Calu3 (cell line): ENCODE measurements at regions not wholly inside any gene's neighbourhood (a gene's known extent, or its start where the extent isn't known, plus 50 kb on each side); places are given as distances from the start of the nearest gene placed in this dataset.

Experiments
- BruUV-seq: library from RNA; stranded (reverse); fragments of 400-500 nt; replicated peaks from 2 replicates; lab custom pipeline; 2021; lab: Mats Ljungman, UMichigan
- CTCF ChIA-PET: fragments of 300-600 bp; sonication (Branson Sonifier 250); formaldehyde crosslinking; loops from one replicate; lab custom pipeline; 2022; ENCODE audit warnings: antibody characterized with exemption; lab: Charles Lee
- DNase-seq: peaks from one replicate; pipeline ENCODE4 v3.0.0; 2022
- H3K27ac Mint-ChIP-seq: one replicate; pipeline ENCODE4 v1.8.0; 2022; ENCODE audit warnings: mixed read lengths; ENCODE audit not compliant: unreplicated experiment
- H3K27me3 Mint-ChIP-seq: one replicate; pipeline ENCODE4 v1.8.0; 2022; ENCODE audit warnings: mixed read lengths; ENCODE audit not compliant: unreplicated experiment
- H3K36me3 Mint-ChIP-seq: one replicate; pipeline ENCODE4 v1.8.0; 2022; ENCODE audit warnings: mild to moderate bottlenecking, moderate library complexity, mixed read lengths; ENCODE audit not compliant: insufficient read depth, unreplicated experiment
- H3K4me1 Mint-ChIP-seq: one replicate; pipeline ENCODE4 v1.8.0; 2022; ENCODE audit warnings: mild to moderate bottlenecking, low read depth, mixed read lengths; ENCODE audit not compliant: unreplicated experiment
- H3K4me3 Mint-ChIP-seq: one replicate; pipeline ENCODE4 v1.8.0; 2022; ENCODE audit warnings: mild to moderate bottlenecking, low read depth, moderate library complexity, mixed read lengths; ENCODE audit not compliant: unreplicated experiment
- H3K9me3 Mint-ChIP-seq: one replicate; pipeline ENCODE4 v1.8.0; 2022; ENCODE audit warnings: low read depth, mixed read lengths; ENCODE audit not compliant: unreplicated experiment
- intact Hi-C: fragments of 100-400 bp; cut with micrococcal nuclease; formaldehyde crosslinking; loops from one replicate; pipeline ENCODE4 v1.10.0; 2022; ENCODE audit not compliant: unreplicated experiment
- TF ChIP-seq, protein P1 (sequence below): fragments of 200-600 bp; IDR thresholded peaks from one replicate; pipeline ENCODE4 v1.8.0; 2022; ENCODE audit warnings: antibody characterized with exemption; ENCODE audit not compliant: unreplicated experiment

DNA sequence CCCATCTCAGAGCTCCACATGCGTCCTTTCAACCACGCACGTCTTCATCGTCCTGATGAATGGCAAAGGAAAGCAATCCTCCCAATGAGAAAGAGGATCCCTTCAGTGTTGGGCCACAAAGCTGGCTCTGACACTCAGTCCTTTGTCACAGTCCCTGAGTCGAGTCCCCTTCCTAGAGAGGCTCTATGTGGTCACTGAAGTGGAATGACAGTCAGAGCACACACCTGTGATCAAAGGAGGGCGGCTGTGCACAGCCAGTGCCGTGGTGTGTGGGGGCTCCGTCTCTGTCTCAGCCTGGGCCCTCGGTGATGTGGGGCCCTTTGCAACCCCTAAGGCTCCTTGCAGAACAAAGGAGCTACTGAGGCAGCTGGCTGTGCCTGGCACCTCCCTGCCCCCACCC is 157.3 kb upstream of the APCDD1 start:
- intact Hi-C loops: no loop called here
- H3K4me3 Mint-ChIP-seq: no peak overlapping the region
- H3K27ac Mint-ChIP-seq: no peak overlapping the region
- peaks cover 22% of the 10 kb centered on the region for H3K4me1 Mint-ChIP-seq
- CTCF ChIA-PET: no interaction called here
- TF ChIP-seq, protein P1, sequence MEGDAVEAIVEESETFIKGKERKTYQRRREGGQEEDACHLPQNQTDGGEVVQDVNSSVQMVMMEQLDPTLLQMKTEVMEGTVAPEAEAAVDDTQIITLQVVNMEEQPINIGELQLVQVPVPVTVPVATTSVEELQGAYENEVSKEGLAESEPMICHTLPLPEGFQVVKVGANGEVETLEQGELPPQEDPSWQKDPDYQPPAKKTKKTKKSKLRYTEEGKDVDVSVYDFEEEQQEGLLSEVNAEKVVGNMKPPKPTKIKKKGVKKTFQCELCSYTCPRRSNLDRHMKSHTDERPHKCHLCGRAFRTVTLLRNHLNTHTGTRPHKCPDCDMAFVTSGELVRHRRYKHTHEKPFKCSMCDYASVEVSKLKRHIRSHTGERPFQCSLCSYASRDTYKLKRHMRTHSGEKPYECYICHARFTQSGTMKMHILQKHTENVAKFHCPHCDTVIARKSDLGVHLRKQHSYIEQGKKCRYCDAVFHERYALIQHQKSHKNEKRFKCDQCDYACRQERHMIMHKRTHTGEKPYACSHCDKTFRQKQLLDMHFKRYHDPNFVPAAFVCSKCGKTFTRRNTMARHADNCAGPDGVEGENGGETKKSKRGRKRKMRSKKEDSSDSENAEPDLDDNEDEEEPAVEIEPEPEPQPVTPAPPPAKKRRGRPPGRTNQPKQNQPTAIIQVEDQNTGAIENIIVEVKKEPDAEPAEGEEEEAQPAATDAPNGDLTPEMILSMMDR: no peak
- no peaks in the 10 kb centered on the region for H3K9me3 Mint-ChIP-seq
- H3K27me3 Mint-ChIP-seq: peaks cover 22% of the 10 kb centered on the region
- no TSS peak for BruUV-seq
- no peaks in the 10 kb centered on the region for H3K36me3 Mint-ChIP-seq
- no peak for DNase-seq

DNA sequence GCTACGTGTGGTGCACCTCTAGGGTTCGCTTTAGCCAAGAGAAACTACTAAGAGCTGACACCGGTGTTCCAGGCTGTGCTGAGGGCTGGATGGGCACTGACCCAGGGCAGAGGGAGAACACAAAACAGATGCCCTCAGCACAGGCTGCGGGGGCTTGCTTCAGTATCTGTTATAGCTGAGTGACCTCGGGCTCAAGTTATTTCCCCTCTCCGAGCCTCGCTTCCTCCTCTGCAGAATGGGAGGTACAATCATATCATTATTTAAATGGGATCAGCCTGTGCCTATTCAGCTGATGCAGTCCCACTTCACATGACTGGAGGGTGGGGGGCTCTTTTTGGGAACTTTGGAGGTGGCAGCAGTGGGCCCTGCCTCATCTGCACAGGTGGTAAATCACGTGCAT is 156.1 kb upstream of the APCDD1 start:
- intact Hi-C loops: no loop called here
- peaks cover under 1% of the 10 kb centered on the region for H3K9me3 Mint-ChIP-seq
- H3K27ac Mint-ChIP-seq: no peak overlapping the region
- H3K4me3 Mint-ChIP-seq: no peak overlapping the region
- no peak for DNase-seq
- peaks cover 34% of the 10 kb centered on the region for H3K27me3 Mint-ChIP-seq
- TF ChIP-seq, protein P1: no peak
- no TSS peak for BruUV-seq
- H3K4me1 Mint-ChIP-seq: peaks cover 18% of the 10 kb centered on the region
- H3K36me3 Mint-ChIP-seq: no peaks in the 10 kb centered on the region
- CTCF ChIA-PET: interaction anchor here (0.6 kb wide), 1 partner anchor 28 kb away, joined by 4 read pairs; no protein-coding TSS in a partner anchor

DNA sequence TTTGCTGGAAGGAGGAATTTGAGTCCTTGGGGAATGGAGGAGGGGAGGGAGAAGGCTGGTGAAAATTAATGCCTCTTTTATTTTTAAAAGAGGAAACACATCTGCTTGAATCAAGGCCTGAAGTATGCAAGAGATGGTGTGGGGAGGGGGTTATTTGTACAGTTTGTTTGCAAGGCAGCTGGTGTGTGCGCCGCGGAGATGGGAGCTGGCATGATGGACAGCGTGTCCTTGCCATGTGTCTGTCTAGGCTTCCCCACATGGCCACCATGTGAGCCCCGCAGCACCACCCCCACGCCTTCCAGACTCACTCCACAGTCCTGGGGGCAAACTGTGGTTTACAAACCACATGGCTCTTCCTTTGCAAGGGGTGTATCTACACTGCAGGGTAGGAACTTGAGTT is 154.8 kb upstream of the APCDD1 start:
- intact Hi-C loops: no loop called here
- Mint-ChIP-seq H3K4me3 (no peak overlapping the region), H3K36me3 (no peaks in the 10 kb centered on the region), H3K27ac (no peak overlapping the region), H3K4me1 (peaks cover 5% of the 10 kb centered on the region), H3K9me3 (peaks cover 3% of the 10 kb centered on the region), H3K27me3 (peaks cover 30% of the 10 kb centered on the region)
- no peak for DNase-seq
- no TSS peak for BruUV-seq
- CTCF ChIA-PET: no interaction called here
- TF ChIP-seq, protein P1: no peak

DNA sequence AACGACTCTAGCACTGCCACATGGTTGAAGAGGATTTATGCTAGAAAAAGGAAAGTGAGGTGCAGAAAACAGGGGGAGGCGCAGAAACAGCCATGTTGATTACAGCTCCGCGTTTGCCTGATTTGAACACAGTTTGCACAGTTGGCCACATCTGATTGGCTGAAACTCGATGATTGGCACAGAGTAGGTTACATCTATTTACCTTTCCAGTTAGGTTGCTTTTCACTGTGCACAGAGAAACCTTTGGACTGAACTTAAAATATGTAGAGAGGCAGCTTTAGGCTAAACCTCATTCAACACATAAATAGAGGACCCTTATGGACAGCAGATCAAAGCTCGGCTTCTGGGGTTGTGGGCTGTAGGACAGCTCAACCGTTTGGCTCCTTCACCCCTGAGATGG is 153.7 kb upstream of the APCDD1 start:
- Mint-ChIP-seq H3K27ac (no peak overlapping the region), H3K4me1 (no peaks in the 10 kb centered on the region), H3K4me3 (no peak overlapping the region), H3K27me3 (peaks cover 28% of the 10 kb centered on the region), H3K36me3 (no peaks in the 10 kb centered on the region), H3K9me3 (peaks cover 3% of the 10 kb centered on the region)
- CTCF ChIA-PET: interaction anchor here (0.6 to 1.1 kb wide), 2 partner anchors 22 to 1375 kb away, joined by 3 read pairs; no protein-coding TSS in a partner anchor
- DNase-seq: no peak
- intact Hi-C loops: no loop called here
- TF ChIP-seq, protein P1: no peak
- no TSS peak for BruUV-seq
